Nephron (organoid): ENCODE measurements at regions not wholly inside any gene's neighbourhood (a gene's known extent, or its start where the extent isn't known, plus 50 kb on each side); places are given as distances from the start of the nearest gene placed in this dataset.

Source experiments
- H3K27ac Mint-ChIP-seq, 3 experiments: 2 replicates each; pipeline ENCODE4 v1.8.0; 2020; ENCODE audit warnings: mixed read lengths in 3 of 3, mild to moderate bottlenecking in 2 of 3, moderate library complexity in 1 of 3
- H3K27me3 Mint-ChIP-seq: 2 replicates; pipeline ENCODE4 v1.8.0; 2021; ENCODE audit warnings: low read depth, mild to moderate bottlenecking, moderate library complexity, mixed read lengths
- H3K36me3 Mint-ChIP-seq: 2 replicates; pipeline ENCODE4 v1.8.0; 2020; ENCODE audit warnings: low read depth, mixed read lengths
- H3K4me1 Mint-ChIP-seq: 2 replicates; pipeline ENCODE4 v1.8.0; 2020; ENCODE audit warnings: mixed read lengths
- H3K4me3 Mint-ChIP-seq, 3 experiments: 2 replicates each; pipeline ENCODE4 v1.8.0; 2020; ENCODE audit warnings: mild to moderate bottlenecking in 3 of 3, mixed read lengths in 3 of 3, moderate library complexity in 2 of 3
- H3K9me3 Mint-ChIP-seq: 2 replicates; pipeline ENCODE4 v1.8.0; 2020; ENCODE audit warnings: mixed read lengths
- CTCF ChIP-seq, 3 experiments: fragments of 200-600 bp; sonication (generic); IDR thresholded peaks; one replicate each; pipeline ENCODE4 v1.5.0; 2021; ENCODE audit warnings: antibody characterized with exemption in 3 of 3; ENCODE audit not compliant: unreplicated experiment in 3 of 3

- H3K4me1 Mint-ChIP-seq = peaks cover 5% of the 10 kb centered on the region
- H3K9me3 Mint-ChIP-seq = peaks cover 2% of the 10 kb centered on the region
- H3K36me3 Mint-ChIP-seq = no peaks in the 10 kb centered on the region
- TF ChIP-seq CTCF (IDR thresholded peaks at IDR 0.05; ENCODE audit: unreplicated experiment in 3 of 3) = no peak
- no peak overlapping the region for H3K4me3 Mint-ChIP-seq
- peak overlapping the region in 2 of 3 experiments; percentile 31 to 35 for H3K27ac Mint-ChIP-seq
- H3K27me3 Mint-ChIP-seq = no peaks in the 10 kb centered on the region
Observed at GRCh38 chr3:30156586-30157498, 449.6 kb upstream of the TGFBR2 start.

- Mint-ChIP-seq H3K27ac (no peak overlapping the region), H3K4me3 (no peak overlapping the region), H3K9me3 (peaks cover 8% of the 10 kb centered on the region), H3K27me3 (no peaks in the 10 kb centered on the region), H3K4me1 (peaks cover 11% of the 10 kb centered on the region), H3K36me3 (no peaks in the 10 kb centered on the region)
- no peak for TF ChIP-seq CTCF (IDR thresholded peaks at IDR 0.05; ENCODE audit: unreplicated experiment in 3 of 3)
Observed at GRCh38 chr3:30161375-30161774, 445.0 kb upstream of the TGFBR2 start.

- no peaks in the 10 kb centered on the region for H3K27me3 Mint-ChIP-seq
- H3K4me3 Mint-ChIP-seq = no peak overlapping the region
- H3K27ac Mint-ChIP-seq = peak overlapping the region in 1 of 3 experiments; percentile 54
- peaks cover 3% of the 10 kb centered on the region for H3K36me3 Mint-ChIP-seq
- no peak for TF ChIP-seq CTCF (IDR thresholded peaks at IDR 0.05; ENCODE audit: unreplicated experiment in 3 of 3)
- H3K9me3 Mint-ChIP-seq = peaks cover 6% of the 10 kb centered on the region
- H3K4me1 Mint-ChIP-seq = peaks cover 12% of the 10 kb centered on the region
Observed at GRCh38 chr3:30162579-30162978, 443.8 kb upstream of the TGFBR2 start.

- TF ChIP-seq CTCF (IDR thresholded peaks at IDR 0.05; ENCODE audit: unreplicated experiment in 3 of 3) = no peak
- no peak overlapping the region for H3K27ac Mint-ChIP-seq
- no peaks in the 10 kb centered on the region for H3K27me3 Mint-ChIP-seq
- peaks cover 18% of the 10 kb centered on the region for H3K4me1 Mint-ChIP-seq
- peaks cover 6% of the 10 kb centered on the region for H3K9me3 Mint-ChIP-seq
- no peak overlapping the region for H3K4me3 Mint-ChIP-seq
- H3K36me3 Mint-ChIP-seq = peaks cover 3% of the 10 kb centered on the region
Observed at GRCh38 chr3:30166535-30166934, 439.9 kb upstream of the TGFBR2 start.

- Mint-ChIP-seq H3K27me3 (no peaks in the 10 kb centered on the region), H3K4me3 (no peak overlapping the region), H3K4me1 (peaks cover 14% of the 10 kb centered on the region), H3K9me3 (peaks cover 6% of the 10 kb centered on the region), H3K27ac (peak overlapping the region; percentile 16 to 30 (median 29)), H3K36me3 (peaks cover 3% of the 10 kb centered on the region)
- no peak for TF ChIP-seq CTCF (IDR thresholded peaks at IDR 0.05; ENCODE audit: unreplicated experiment in 3 of 3)
Observed at GRCh38 chr3:30167541-30168011, 438.8 kb upstream of the TGFBR2 start.
